ENCODE measurements at regions not wholly inside any gene's neighbourhood (a gene's known extent, or its start where the extent isn't known, plus 50 kb on each side); places are given as distances from the start of the nearest gene placed in this dataset.

DNA sequence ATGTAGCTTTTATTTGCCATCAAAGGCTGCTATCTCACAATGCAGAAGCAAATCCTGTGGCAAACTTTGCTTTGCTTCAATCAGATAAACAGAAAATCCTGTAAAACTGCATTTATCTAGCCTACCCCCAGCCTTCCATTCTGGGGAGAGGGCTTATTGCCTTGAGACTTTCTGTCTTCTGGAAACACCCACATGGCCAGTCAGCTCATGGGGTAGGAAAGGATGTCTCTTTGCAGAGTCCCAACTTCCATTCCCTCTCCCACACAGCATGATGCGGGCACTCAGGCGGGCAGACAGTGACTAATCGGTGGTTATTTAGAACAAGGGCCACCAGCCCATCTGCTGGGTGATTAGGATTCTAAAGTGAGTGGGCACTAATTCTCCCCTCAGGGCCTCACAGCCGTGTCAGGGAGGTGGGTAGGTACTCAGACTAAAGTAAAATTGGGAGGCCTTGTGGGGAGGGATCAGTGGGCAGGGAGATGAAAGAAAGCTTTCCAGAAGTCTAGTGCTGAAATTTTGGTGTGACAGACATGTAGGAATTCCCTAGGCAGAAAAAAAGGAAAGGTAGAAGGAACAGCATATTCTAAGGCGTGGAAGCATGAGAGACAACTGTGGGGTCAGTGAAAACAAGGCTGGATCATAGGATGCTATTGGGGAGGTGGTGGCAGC is 720.5 kb downstream of the VRK1 start:
- Histone ChIP-seq H3K4me2 (ENCODE audit: low read length) (no peak overlapping the region), H3K79me2 (ENCODE audit: insufficient read depth, low read length) (no peaks in the 10 kb centered on the region), H3K4me1 (ENCODE audit: insufficient read depth, low read length) (no peaks in the 10 kb centered on the region), H3K36me3 (ENCODE audit: insufficient read depth, low read length) (no peaks in the 10 kb centered on the region), H2AFZ (ENCODE audit: low read depth, low read length) (no peak overlapping the region), H3K27ac (ENCODE audit: low read depth, low read length) (no peak overlapping the region), H3K9ac (ENCODE audit: low read length) (no peak overlapping the region), H3K4me3 (ENCODE audit: insufficient read depth, low read depth, low read length) (no peak overlapping the region), H3K9me3 (ENCODE audit: insufficient read depth, low read depth, low read length) (peaks cover 4% of the 10 kb centered on the region), H4K20me1 (ENCODE audit: insufficient read depth, low read length) (no peaks in the 10 kb centered on the region), H3K27me3 (ENCODE audit: insufficient read depth, low read length) (no peaks in the 10 kb centered on the region)
- no peak for FAIRE-seq
- TF ChIP-seq, protein P1, sequence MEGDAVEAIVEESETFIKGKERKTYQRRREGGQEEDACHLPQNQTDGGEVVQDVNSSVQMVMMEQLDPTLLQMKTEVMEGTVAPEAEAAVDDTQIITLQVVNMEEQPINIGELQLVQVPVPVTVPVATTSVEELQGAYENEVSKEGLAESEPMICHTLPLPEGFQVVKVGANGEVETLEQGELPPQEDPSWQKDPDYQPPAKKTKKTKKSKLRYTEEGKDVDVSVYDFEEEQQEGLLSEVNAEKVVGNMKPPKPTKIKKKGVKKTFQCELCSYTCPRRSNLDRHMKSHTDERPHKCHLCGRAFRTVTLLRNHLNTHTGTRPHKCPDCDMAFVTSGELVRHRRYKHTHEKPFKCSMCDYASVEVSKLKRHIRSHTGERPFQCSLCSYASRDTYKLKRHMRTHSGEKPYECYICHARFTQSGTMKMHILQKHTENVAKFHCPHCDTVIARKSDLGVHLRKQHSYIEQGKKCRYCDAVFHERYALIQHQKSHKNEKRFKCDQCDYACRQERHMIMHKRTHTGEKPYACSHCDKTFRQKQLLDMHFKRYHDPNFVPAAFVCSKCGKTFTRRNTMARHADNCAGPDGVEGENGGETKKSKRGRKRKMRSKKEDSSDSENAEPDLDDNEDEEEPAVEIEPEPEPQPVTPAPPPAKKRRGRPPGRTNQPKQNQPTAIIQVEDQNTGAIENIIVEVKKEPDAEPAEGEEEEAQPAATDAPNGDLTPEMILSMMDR (IDR thresholded peaks at IDR 0.05; ENCODE audit: insufficient read depth, low read depth, low read length) = no peak
- TF ChIP-seq EZH2 (IDR thresholded peaks at IDR 0.05; ENCODE audit: insufficient read depth, low read length) = no peak
- Mint-ChIP-seq H3K4me3 (ENCODE audit: unreplicated experiment) (no peak overlapping the region), H3K27me3 (ENCODE audit: low read depth, unreplicated experiment) (peaks cover 8% of the 10 kb centered on the region), H3K9me3 (ENCODE audit: unreplicated experiment) (peaks cover 1% of the 10 kb centered on the region), H3K4me1 (ENCODE audit: low read depth, unreplicated experiment) (peaks cover 4% of the 10 kb centered on the region), H3K27ac (ENCODE audit: unreplicated experiment) (no peak overlapping the region), H3K36me3 (ENCODE audit: low read depth, unreplicated experiment) (no peaks in the 10 kb centered on the region)
- no peak for DNase-seq (ENCODE audit: low read depth)

DNA sequence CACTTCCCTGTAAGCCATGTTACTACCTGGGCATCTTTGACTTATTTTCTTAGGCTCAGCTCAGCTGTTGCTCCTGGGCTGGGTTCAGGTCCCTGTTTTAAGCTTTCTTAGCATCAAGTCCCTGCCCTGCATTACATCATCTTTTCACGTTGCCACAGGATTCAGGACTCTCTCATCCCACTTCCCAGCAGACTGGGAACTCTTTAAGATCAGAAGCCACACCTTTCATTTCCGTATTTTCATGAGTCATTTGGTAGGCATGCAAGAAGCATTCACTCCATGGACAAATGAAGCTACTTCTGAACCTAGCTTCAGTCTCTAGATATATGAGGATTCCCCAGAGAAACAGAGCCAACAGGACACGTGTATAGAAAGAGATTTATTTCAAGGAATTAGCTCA is 726.8 kb downstream of the VRK1 start:
- H3K4me3 Mint-ChIP-seq (ENCODE audit: unreplicated experiment) = no peak overlapping the region
- Histone ChIP-seq H4K20me1 (ENCODE audit: insufficient read depth, low read length) (no peaks in the 10 kb centered on the region), H3K27ac (ENCODE audit: low read depth, low read length) (no peak overlapping the region), H3K4me3 (ENCODE audit: insufficient read depth, low read depth, low read length) (no peak overlapping the region), H3K9ac (ENCODE audit: low read length) (no peak overlapping the region), H3K36me3 (ENCODE audit: insufficient read depth, low read length) (no peaks in the 10 kb centered on the region), H3K4me1 (ENCODE audit: insufficient read depth, low read length) (no peaks in the 10 kb centered on the region), H2AFZ (ENCODE audit: low read depth, low read length) (no peak overlapping the region), H3K27me3 (ENCODE audit: insufficient read depth, low read length) (no peaks in the 10 kb centered on the region), H3K9me3 (ENCODE audit: insufficient read depth, low read depth, low read length) (peaks cover 7% of the 10 kb centered on the region), H3K79me2 (ENCODE audit: insufficient read depth, low read length) (no peaks in the 10 kb centered on the region), H3K4me2 (ENCODE audit: low read length) (no peak overlapping the region)
- H3K27ac Mint-ChIP-seq (ENCODE audit: unreplicated experiment) = peak overlapping the region; percentile 64
- H3K36me3 Mint-ChIP-seq (ENCODE audit: low read depth, unreplicated experiment) = no peaks in the 10 kb centered on the region
- TF ChIP-seq, protein P1 (IDR thresholded peaks at IDR 0.05; ENCODE audit: insufficient read depth, low read depth, low read length) = no peak
- no peak for TF ChIP-seq EZH2 (IDR thresholded peaks at IDR 0.05; ENCODE audit: insufficient read depth, low read length)
- FAIRE-seq (no peak), DNase-seq (ENCODE audit: low read depth) (peak; percentile 1)
- peaks cover 14% of the 10 kb centered on the region for H3K27me3 Mint-ChIP-seq (ENCODE audit: low read depth, unreplicated experiment)
- H3K9me3 Mint-ChIP-seq (ENCODE audit: unreplicated experiment) = peaks cover 1% of the 10 kb centered on the region
- H3K4me1 Mint-ChIP-seq (ENCODE audit: low read depth, unreplicated experiment) = peaks cover 18% of the 10 kb centered on the region

DNA sequence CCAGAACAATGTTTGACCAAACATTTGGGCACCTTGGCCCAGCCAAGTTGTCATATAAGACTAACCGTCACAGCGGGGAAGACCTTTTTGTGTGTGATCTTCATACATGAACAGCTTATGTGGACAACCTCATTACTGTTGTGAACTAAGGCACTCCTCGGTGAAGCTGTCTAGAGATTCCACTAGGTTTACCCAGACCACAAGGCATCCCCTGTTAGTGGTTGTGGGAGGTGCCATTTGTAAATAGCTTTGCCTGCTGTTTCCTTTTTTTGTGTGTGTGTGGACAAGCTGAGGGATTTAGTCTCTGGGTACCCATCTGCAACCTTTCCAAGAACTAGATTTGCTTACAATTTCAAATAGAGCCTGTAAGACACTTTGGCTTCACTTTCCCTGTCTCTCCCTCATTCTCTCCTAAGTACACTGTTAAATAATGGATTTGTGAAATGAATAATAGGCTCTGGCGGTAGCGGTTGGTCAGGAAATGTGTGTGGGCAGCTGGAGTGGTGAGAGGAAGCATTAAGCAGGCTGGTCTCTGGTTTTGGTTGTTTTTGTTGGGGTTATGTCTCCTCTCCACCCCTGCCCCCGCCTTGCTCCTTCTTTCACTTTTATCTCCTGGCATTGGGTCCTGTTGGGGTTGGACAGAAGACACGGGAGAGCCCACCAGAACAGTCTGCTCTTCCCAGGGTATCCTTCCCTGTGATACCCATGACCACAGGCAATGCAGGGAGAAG is 727.6 kb downstream of the VRK1 start:
- Mint-ChIP-seq H3K4me1 (ENCODE audit: low read depth, unreplicated experiment) (peaks cover 18% of the 10 kb centered on the region), H3K27ac (ENCODE audit: unreplicated experiment) (peak overlapping the region; percentile 64), H3K9me3 (ENCODE audit: unreplicated experiment) (peaks cover 1% of the 10 kb centered on the region), H3K36me3 (ENCODE audit: low read depth, unreplicated experiment) (no peaks in the 10 kb centered on the region), H3K27me3 (ENCODE audit: low read depth, unreplicated experiment) (peaks cover 14% of the 10 kb centered on the region), H3K4me3 (ENCODE audit: unreplicated experiment) (no peak overlapping the region)
- H3K4me1 ChIP-seq (ENCODE audit: insufficient read depth, low read length) = no peaks in the 10 kb centered on the region
- H3K27me3 ChIP-seq (ENCODE audit: insufficient read depth, low read length) = no peaks in the 10 kb centered on the region
- H4K20me1 ChIP-seq (ENCODE audit: insufficient read depth, low read length) = no peaks in the 10 kb centered on the region
- no peak for TF ChIP-seq EZH2 (IDR thresholded peaks at IDR 0.05; ENCODE audit: insufficient read depth, low read length)
- TF ChIP-seq, protein P1 (IDR thresholded peaks at IDR 0.05; ENCODE audit: insufficient read depth, low read depth, low read length) = no peak
- H3K9ac ChIP-seq (ENCODE audit: low read length) = no peak overlapping the region
- H2AFZ ChIP-seq (ENCODE audit: low read depth, low read length) = no peak overlapping the region
- no peaks in the 10 kb centered on the region for H3K36me3 ChIP-seq (ENCODE audit: insufficient read depth, low read length)
- no peak overlapping the region for H3K4me3 ChIP-seq (ENCODE audit: insufficient read depth, low read depth, low read length)
- no peak overlapping the region for H3K27ac ChIP-seq (ENCODE audit: low read depth, low read length)
- FAIRE-seq (no peak), DNase-seq (ENCODE audit: low read depth) (no peak)
- no peak overlapping the region for H3K4me2 ChIP-seq (ENCODE audit: low read length)
- peaks cover 7% of the 10 kb centered on the region for H3K9me3 ChIP-seq (ENCODE audit: insufficient read depth, low read depth, low read length)
- H3K79me2 ChIP-seq (ENCODE audit: insufficient read depth, low read length) = no peaks in the 10 kb centered on the region

All from astrocyte (in vitro differentiated cells and primary cell).